SHP77 (cell line): ENCODE measurements at regions not wholly inside any gene's neighbourhood (a gene's known extent, or its start where the extent isn't known, plus 50 kb on each side); places are given as distances from the start of the nearest gene placed in this dataset.
"Not testable (repeated sequence)": the region's sequence is repeated elsewhere in the genome, so short reads cannot be mapped to it uniquely, and the experiment has no call there.

Experiments used
- DNase-seq, 2 experiments: peaks; one replicate each; lab custom pipeline; 2025; lab: John Stamatoyannopoulos, UW

GRCh38 chr2:122780251-122780650, 1024.8 kb downstream of the TSN start:
- DNase-seq, result no peak

- no peak for DNase-seq
These were observed 1038.6 kb downstream of the TSN start for GRCh38 chr2:122794100-122794499.

- no peak for DNase-seq
These were observed 1040.3 kb downstream of the TSN start for GRCh38 chr2:122795763-122796162.

DNA sequence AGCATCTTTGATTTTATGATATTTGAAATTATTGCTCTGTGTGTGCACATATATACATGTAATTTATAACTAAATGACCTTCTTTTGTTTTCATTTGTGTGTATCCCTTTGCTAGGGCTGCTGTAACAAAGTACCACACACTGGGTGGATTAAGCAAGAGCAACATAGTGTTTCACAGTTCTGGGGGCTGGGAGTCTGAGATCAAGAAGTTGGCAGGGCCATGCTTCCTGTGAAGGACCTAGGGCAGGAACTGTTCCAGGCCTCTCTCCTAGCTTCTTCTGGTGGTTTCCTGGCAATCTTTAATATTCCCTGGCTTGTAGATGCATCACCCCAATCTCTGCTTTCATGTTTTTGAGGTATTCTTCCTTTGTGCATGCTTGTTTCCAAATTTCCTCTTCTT, 1043.9 kb downstream of the TSN start:
- no peak for DNase-seq

GRCh38 chr2:122800781-122801180, 1045.3 kb downstream of the TSN start:
- no peak for DNase-seq

DNA sequence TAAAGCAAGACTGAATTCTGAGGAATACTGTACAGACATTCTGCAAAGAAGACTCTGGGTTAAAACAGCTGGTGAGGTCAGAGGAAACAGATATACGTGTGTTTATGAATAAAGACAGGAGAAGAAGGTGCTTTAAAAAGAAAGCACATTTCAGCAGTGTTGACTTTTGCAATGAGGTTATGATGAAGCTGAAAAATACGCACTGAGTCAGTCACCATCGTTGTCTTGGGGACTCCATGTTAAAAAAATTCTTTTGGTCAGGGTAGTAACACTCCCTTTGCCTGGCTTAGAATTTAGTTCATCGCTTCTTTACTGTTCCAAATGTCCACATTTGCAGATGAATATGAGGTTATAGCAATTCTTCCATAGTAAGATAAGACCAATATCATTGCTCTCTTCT, 1049.0 kb downstream of the TSN start:
- DNase-seq, result no peak

GRCh38 chr2:122805346-122805745, 1049.9 kb downstream of the TSN start:
- no peak for DNase-seq

GRCh38 chr2:122808286-122808969, 1053.0 kb downstream of the TSN start:
- no peak for DNase-seq

DNA sequence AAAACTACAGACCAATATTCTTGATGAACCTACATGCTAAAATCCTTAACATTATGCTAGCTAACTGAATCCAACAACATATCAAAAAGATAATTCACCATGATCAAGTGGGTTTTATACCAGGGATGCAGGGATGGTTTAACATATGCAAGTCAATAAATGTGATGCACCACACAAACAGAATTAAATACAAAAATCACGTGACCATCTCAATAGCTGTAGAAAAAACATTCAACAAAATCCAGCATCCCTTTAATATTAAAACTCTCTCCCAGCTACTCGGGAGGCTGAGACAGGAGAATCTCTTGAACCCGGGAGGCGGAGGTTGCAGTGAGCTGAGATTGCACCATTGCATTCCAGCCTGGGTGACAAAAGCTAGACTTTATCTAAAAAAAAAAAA, 1056.8 kb downstream of the TSN start:
- not testable (repeated sequence) for DNase-seq

- no peak for DNase-seq
These were observed 1059.7 kb downstream of the TSN start for GRCh38 chr2:122815120-122815519.

DNA sequence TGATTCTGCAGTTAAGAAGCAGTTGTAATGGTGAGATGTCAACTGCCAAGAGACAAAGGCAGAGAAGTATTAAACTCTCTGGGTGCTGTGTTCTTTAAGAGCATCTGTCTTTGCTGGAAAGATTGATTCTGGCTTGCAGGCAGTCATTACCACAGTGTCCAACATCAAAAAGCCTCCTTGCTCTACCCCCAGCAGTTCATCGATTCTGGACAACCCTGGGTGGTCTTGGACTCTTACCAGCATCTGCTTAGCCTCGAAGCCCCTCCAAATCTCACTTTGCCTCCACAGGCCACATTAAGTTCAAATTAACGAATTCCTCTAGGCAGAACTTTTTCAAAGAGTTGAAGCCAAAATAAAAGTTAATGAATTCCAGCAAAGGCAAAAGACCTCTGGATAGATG, 1061.4 kb downstream of the TSN start:
- no peak for DNase-seq

DNA sequence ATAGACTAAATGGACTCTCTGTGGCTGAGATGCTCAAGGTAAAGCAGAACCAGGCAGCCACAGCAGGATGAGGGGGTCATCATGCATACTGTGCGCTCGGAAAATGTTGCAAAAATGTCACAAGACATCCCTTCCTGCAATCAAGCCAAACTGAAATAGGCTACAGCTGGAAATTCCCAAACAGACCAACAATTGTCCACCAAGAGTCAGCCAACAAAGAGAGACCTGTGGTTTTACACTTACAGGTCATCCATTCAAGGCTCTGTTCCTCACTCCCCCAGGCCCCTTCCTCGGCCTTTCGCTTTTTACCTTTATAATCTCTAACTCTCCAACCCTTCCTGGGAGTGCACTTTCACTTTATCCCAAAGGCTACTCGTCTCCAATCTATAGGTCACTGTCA, 1066.9 kb downstream of the TSN start:
- no peak for DNase-seq

- no peak for DNase-seq
These were observed 1074.7 kb downstream of the TSN start for GRCh38 chr2:122830157-122830556.

GRCh38 chr2:122831649-122832048, 1076.2 kb downstream of the TSN start:
- DNase-seq, result peak; percentile 10 to 13

- no peak for DNase-seq
These were observed 1088.1 kb downstream of the TSN start for GRCh38 chr2:122843503-122843902.

DNA sequence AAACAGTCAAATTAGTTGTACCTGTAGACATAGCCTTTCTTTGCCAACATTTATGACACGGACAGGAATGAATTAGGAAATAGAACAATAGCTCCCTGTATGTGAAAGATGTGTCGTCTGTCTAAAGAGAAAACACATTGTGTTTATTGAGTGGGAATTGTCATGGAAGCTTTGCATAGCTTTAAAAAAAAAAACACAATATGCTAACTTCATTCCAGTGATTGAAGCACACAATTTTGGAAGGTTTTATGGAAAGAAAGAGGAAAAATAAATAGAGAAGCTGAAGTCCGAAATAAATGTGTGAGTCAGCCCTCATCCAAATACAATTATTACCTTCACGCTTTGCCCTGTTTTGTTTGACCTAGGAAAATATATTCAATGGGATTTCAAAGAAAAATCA, 1095.7 kb downstream of the TSN start:
- no peak for DNase-seq

GRCh38 chr2:122851972-122852531, 1096.6 kb downstream of the TSN start:
- no peak for DNase-seq

GRCh38 chr2:122856696-122857095, 1101.2 kb downstream of the TSN start:
- no peak for DNase-seq

DNA sequence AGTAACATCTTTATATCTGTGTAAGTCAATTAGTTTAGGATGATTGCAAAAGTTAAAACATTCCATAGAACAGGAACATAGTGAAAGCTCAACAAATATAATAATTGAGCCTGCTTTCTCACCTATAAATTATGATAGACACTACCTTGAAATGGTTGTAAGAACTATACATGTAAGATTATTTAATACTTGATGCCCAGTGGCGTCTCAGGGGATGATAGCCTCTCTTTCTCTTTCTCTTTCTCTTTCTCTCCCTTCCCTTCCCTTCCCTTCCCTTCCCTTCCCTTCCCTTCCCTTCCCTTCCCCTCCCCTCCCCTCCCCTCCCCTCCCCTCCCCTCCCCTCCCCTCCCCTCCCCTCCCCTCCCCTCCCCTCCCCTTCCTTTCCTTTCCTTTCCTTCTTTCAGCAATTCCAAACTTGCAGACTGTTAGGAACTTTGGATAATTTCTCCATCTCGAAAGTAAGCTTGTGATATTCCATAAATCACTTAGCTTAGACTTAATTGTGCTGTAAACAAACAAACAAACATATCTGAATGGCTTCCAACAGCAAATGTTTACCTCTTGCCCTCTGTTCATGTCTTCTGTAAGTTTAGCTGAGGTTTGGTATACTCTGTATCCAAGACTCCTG, 1102.7 kb downstream of the TSN start:
- no peak for DNase-seq

GRCh38 chr2:122858813-122859212, 1103.4 kb downstream of the TSN start:
- no peak for DNase-seq

GRCh38 chr2:122859260-122859659, 1103.8 kb downstream of the TSN start:
- DNase-seq, result no peak

DNA sequence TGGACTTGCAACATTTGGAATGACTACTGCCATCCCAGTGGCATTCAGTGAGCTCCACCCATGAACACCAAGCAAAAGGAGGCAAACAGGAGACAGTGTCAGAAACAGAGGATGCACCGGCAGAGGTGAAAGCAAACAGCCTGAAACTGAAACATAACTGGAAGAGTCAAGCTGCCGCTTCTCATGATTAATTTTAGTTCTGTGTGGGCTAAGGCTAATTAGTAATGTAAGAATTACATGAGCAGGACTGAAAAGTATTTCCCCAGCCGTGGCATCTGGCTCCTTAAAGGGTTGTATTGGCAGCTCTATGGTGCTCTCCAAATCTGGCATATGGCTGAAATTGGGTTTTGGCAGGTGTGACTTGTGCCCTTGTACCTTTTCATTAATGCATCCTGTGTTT, 1108.1 kb downstream of the TSN start:
- DNase-seq, result no peak

DNA sequence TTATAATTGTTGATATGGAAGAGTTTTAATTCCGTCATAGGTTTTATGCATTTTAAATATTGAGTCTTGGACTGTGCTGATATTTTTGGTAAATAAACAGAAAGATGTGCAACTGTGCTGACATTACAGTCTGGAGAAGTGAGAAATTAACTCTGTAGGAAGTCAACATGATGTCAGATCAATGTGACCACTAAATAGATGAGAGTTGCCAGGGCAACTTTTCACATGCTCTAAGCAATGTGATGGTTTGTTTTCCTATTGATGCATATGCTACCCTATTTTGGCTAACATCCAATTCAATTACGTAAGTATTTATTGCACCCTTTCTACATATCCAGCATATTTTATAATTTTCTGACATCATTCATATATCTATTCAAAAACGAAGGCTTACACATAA, 1109.3 kb downstream of the TSN start:
- no peak for DNase-seq

- no peak for DNase-seq
These were observed 1110.6 kb downstream of the TSN start for GRCh38 chr2:122866095-122866494.
